CD8-positive, alpha-beta memory T cell (primary cell): ENCODE measurements at regions not wholly inside any gene's neighbourhood (a gene's known extent, or its start where the extent isn't known, plus 50 kb on each side); places are given as distances from the start of the nearest gene placed in this dataset.

Experiments used
- CTCF ChIA-PET: fragments of 350-600 bp; sonication (Branson Sonifier 250); formaldehyde crosslinking; loops from one replicate; lab custom pipeline; 2021; ENCODE audit warnings: antibody characterized with exemption; lab: Charles Lee
- POLR2A ChIA-PET: fragments of 350-600 bp; sonication (Branson Sonifier 250); formaldehyde crosslinking; loops from one replicate; lab custom pipeline; 2021; ENCODE audit warnings: antibody characterized with exemption; lab: Charles Lee
- DNase-seq, 5 donors: peaks; one replicate each; pipeline versions ENCODE4 v3.0.0 to v3.0.0-alpha.2; 2020 to 2022; ENCODE audit warnings: mixed read lengths in 1 of 5
- H3K27ac ChIP-seq: one replicate; pipeline ENCODE4 v1.7.0; 2013; ENCODE audit warnings: low read depth, mild to moderate bottlenecking, low read length, moderate library complexity
- H3K27me3 ChIP-seq: 2 replicates; pipeline ENCODE4 v1.7.0; 2013; ENCODE audit warnings: low read length, mild to moderate bottlenecking; ENCODE audit not compliant: insufficient read depth, poor library complexity, severe bottlenecking
- H3K36me3 ChIP-seq: 2 replicates; pipeline ENCODE4 v1.7.0; 2013; ENCODE audit warnings: mild to moderate bottlenecking, low read length, moderate library complexity; ENCODE audit not compliant: insufficient read depth
- H3K4me1 ChIP-seq: 2 replicates; pipeline ENCODE4 v1.7.0; 2013; ENCODE audit warnings: mild to moderate bottlenecking, low read length, moderate library complexity; ENCODE audit not compliant: insufficient read depth
- H3K4me3 ChIP-seq: 2 replicates; pipeline ENCODE4 v1.7.0; 2013; ENCODE audit warnings: mild to moderate bottlenecking, low read length
- H3K9me3 ChIP-seq: 2 replicates; pipeline ENCODE4 v1.7.0; 2013; ENCODE audit warnings: mild to moderate bottlenecking, low read length
- H3K27ac Mint-ChIP-seq, 8 donors: one replicate each; pipeline ENCODE4 v1.8.0; 2020 to 2021; ENCODE audit warnings: mixed read lengths in 8 of 8, mild to moderate bottlenecking in 6 of 8, inconsistent platforms in 3 of 8, moderate library complexity in 3 of 8
- H3K27me3 Mint-ChIP-seq, 2 donors: one replicate each; pipeline ENCODE4 v1.8.0; 2020 to 2021; ENCODE audit warnings: mixed read lengths in 2 of 2, mild to moderate bottlenecking in 1 of 2, moderate library complexity in 1 of 2
- H3K36me3 Mint-ChIP-seq, 3 donors: one replicate each; pipeline ENCODE4 v1.8.0; 2020 to 2021; ENCODE audit warnings: mixed read lengths in 3 of 3, inconsistent platforms in 1 of 3, mild to moderate bottlenecking in 1 of 3
- H3K4me1 Mint-ChIP-seq, 3 donors: one replicate each; pipeline ENCODE4 v1.8.0; 2020 to 2021; ENCODE audit warnings: mixed read lengths in 3 of 3, inconsistent platforms in 1 of 3, mild to moderate bottlenecking in 1 of 3
- H3K4me3 Mint-ChIP-seq, 7 donors: one replicate each; pipeline ENCODE4 v1.8.0; 2020 to 2021; ENCODE audit warnings: mixed read lengths in 7 of 7, mild to moderate bottlenecking in 6 of 7, moderate library complexity in 4 of 7, inconsistent platforms in 2 of 7
- H3K9me3 Mint-ChIP-seq, 5 donors: one replicate each; pipeline ENCODE4 v1.8.0; 2020 to 2022; ENCODE audit warnings: mixed read lengths in 5 of 5, mild to moderate bottlenecking in 3 of 5, moderate library complexity in 2 of 5, inconsistent platforms in 1 of 5

DNA sequence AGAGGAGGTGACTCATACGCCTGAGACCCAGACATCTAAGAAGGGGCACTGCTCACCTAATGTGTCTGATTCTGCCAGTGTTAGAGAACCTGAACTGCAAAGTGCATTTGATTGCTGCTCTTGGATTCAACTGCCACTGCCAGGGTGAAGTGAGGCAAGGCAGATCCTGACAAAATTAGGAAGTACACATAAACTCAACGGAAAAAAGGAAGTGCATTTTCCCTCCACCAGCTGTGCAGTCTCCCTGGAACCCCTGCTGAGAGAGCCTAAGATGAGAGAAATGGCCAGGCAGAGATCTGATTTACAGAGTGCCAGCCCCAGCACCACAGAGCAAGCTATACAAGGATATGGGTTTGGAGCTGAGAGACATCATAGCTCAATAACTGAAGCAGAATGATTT is 215.3 kb downstream of the SEC23A start:
- Histone ChIP-seq H3K9me3 (no peaks in the 10 kb centered on the region), H3K27me3 (no peaks in the 10 kb centered on the region), H3K27ac (no peak overlapping the region), H3K4me3 (no peak overlapping the region), H3K36me3 (no peaks in the 10 kb centered on the region), H3K4me1 (no peaks in the 10 kb centered on the region)
- POLR2A ChIA-PET, result no interaction called here
- Mint-ChIP-seq H3K4me1 (no peaks in the 10 kb centered on the region), H3K27me3 (peaks cover 3 to 16% of the 10 kb centered on the region in 2 donors), H3K4me3 (no peak overlapping the region), H3K36me3 (no peaks in the 10 kb centered on the region), H3K9me3 (peaks cover 0 to 4% (median 0%) of the 10 kb centered on the region in 5 donors), H3K27ac (no peak overlapping the region)
- DNase-seq, result no peak
- CTCF ChIA-PET, result no interaction called here

- Histone ChIP-seq H3K27me3 (no peaks in the 10 kb centered on the region), H3K27ac (no peak overlapping the region), H3K36me3 (no peaks in the 10 kb centered on the region), H3K9me3 (no peaks in the 10 kb centered on the region), H3K4me1 (no peaks in the 10 kb centered on the region), H3K4me3 (no peak overlapping the region)
- CTCF ChIA-PET, result no interaction called here
- Mint-ChIP-seq H3K27ac (no peak overlapping the region), H3K36me3 (no peaks in the 10 kb centered on the region), H3K27me3 (peaks cover 3 to 10% of the 10 kb centered on the region in 2 donors), H3K4me3 (no peak overlapping the region), H3K9me3 (peaks cover 0 to 4% (median 0%) of the 10 kb centered on the region in 5 donors), H3K4me1 (no peaks in the 10 kb centered on the region)
- no peak for DNase-seq
- POLR2A ChIA-PET, result no interaction called here
These were observed 218.9 kb downstream of the SEC23A start for GRCh38 chr14:38884109-38884508.

DNA sequence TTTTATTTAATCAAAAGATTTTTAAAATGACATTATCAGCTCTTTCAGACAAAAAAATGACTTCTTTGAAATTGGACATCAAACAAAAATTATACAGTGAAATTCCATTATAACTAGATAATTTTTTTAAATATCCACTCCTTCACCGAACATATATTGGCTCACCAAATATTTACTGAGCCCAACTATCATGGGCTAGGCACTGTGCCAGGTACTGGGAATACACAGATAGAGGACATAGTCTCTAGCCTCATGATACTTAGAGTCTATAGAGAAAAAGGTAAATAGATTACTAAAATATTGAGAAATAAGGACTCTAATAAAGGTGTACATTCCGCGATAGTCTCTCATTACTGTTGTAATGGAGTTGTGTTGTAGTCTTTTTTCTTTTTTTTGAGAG is 219.9 kb downstream of the SEC23A start:
- Histone ChIP-seq H3K4me3 (no peak overlapping the region), H3K27me3 (no peaks in the 10 kb centered on the region), H3K27ac (no peak overlapping the region), H3K4me1 (no peaks in the 10 kb centered on the region), H3K9me3 (no peaks in the 10 kb centered on the region), H3K36me3 (no peaks in the 10 kb centered on the region)
- CTCF ChIA-PET, result no interaction called here
- Mint-ChIP-seq H3K27ac (no peak overlapping the region), H3K36me3 (no peaks in the 10 kb centered on the region), H3K4me1 (no peaks in the 10 kb centered on the region), H3K4me3 (no peak overlapping the region), H3K9me3 (peaks cover 0 to 2% (median 0%) of the 10 kb centered on the region in 5 donors), H3K27me3 (peaks cover 3 to 6% of the 10 kb centered on the region in 2 donors)
- DNase-seq, result no peak
- POLR2A ChIA-PET, result no interaction called here

DNA sequence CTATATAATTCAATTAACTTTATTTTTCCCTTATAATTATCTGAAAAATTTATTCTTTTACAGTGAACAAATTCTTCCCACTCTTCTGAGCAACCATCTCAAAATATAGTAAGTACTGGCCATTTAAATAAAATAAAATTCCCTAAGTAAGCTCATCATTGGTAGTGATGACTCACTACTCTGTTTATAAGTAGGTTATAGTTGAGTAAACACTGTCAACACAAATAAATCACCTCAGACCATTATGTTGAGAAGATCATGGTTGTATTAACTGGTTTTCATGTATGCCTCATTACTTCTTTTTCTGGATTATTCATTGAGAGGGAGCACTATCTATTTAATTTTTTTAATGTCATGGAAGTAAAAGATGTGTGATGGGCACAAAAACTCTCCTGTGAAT is 220.5 kb downstream of the SEC23A start:
- ChIA-PET POLR2A (no interaction called here), CTCF (no interaction called here)
- no peaks in the 10 kb centered on the region for H3K27me3 ChIP-seq

DNA sequence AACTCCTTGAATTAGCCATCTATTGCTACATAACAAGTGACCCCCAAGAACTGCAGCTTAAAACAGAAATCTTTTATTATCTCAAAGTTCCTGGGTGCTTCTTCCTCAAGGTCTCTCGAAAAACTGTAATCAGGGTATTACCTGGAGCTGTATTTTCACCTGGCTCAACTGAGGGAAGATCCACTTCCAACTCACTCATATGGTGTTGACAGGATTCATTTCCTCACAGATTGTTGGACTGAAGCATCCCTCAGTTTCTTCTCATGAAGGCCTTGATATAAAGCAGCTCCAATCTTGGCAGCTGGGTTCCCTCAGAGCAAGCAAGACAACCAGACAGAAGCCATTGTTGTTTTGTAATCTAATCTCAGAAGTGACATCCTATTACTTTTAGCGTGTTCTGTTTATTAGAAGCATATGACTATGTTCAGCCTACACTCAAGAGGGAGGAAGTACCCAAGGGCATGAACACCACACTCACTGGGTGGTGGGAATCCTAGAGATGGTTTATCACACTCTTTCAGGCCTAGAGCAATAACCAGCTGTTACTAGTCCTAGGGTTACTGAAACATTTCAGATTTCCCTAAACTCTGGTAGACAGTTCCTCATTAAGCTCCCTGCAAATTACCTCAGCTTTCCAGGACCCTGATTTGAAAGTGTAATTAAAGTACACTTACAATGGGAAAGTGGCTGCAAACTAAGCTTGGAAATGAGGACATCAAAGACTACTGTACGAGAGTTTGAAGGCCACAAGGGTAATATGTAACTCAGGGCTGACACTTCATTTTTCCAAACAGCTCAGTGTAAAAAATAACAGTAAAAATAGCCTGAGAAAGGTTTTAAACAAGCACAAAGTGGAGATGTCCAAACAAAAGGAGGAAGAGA is 222.2 kb downstream of the SEC23A start:
- ChIA-PET CTCF (no interaction called here), POLR2A (no interaction called here)
- H3K36me3 Mint-ChIP-seq, result no peaks in the 10 kb centered on the region
- Histone ChIP-seq H3K4me3 (no peak overlapping the region), H3K4me1 (no peaks in the 10 kb centered on the region), H3K27me3 (no peaks in the 10 kb centered on the region), H3K27ac (no peak overlapping the region), H3K9me3 (no peaks in the 10 kb centered on the region), H3K36me3 (no peaks in the 10 kb centered on the region)
- no peaks in the 10 kb centered on the region for H3K4me1 Mint-ChIP-seq
- no peak for DNase-seq
- H3K27ac Mint-ChIP-seq, result no peak overlapping the region
- H3K4me3 Mint-ChIP-seq, result no peak overlapping the region
- peaks cover 0 to 2% (median 0%) of the 10 kb centered on the region in 5 donors for H3K9me3 Mint-ChIP-seq
- peaks cover 3 to 13% of the 10 kb centered on the region in 2 donors for H3K27me3 Mint-ChIP-seq

More for the DNA sequence above, 220.5 kb downstream of the SEC23A start:
- no peak overlapping the region for H3K4me3 ChIP-seq
- no peaks in the 10 kb centered on the region for H3K36me3 ChIP-seq
- H3K4me1 ChIP-seq, result no peaks in the 10 kb centered on the region
- H3K9me3 ChIP-seq, result no peaks in the 10 kb centered on the region
- no peaks in the 10 kb centered on the region for H3K36me3 Mint-ChIP-seq
- H3K27me3 Mint-ChIP-seq, result peaks cover 3 to 6% of the 10 kb centered on the region in 2 donors
- no peak overlapping the region for H3K27ac Mint-ChIP-seq
- peaks cover 0 to 2% (median 0%) of the 10 kb centered on the region in 5 donors for H3K9me3 Mint-ChIP-seq
- no peak for DNase-seq
- H3K4me3 Mint-ChIP-seq, result no peak overlapping the region
- no peak overlapping the region for H3K27ac ChIP-seq
- H3K4me1 Mint-ChIP-seq, result no peaks in the 10 kb centered on the region

GRCh38 chr14:38877744-38878388 is 225.2 kb downstream of the SEC23A start:
- no peaks in the 10 kb centered on the region for H3K27me3 ChIP-seq
- H3K27ac ChIP-seq, result no peak overlapping the region
- H3K9me3 Mint-ChIP-seq, result peaks cover 0 to 2% (median 0%) of the 10 kb centered on the region in 5 donors
- no peaks in the 10 kb centered on the region for H3K36me3 ChIP-seq
- H3K4me1 Mint-ChIP-seq, result no peaks in the 10 kb centered on the region
- H3K9me3 ChIP-seq, result no peaks in the 10 kb centered on the region
- peaks cover 1 to 13% of the 10 kb centered on the region in 2 donors for H3K27me3 Mint-ChIP-seq
- POLR2A ChIA-PET, result no interaction called here
- no peaks in the 10 kb centered on the region for H3K4me1 ChIP-seq
- no peak overlapping the region for H3K27ac Mint-ChIP-seq
- DNase-seq, result no peak
- no peak overlapping the region for H3K4me3 Mint-ChIP-seq
- CTCF ChIA-PET, result no interaction called here
- no peak overlapping the region for H3K4me3 ChIP-seq
- H3K36me3 Mint-ChIP-seq, result no peaks in the 10 kb centered on the region

DNA sequence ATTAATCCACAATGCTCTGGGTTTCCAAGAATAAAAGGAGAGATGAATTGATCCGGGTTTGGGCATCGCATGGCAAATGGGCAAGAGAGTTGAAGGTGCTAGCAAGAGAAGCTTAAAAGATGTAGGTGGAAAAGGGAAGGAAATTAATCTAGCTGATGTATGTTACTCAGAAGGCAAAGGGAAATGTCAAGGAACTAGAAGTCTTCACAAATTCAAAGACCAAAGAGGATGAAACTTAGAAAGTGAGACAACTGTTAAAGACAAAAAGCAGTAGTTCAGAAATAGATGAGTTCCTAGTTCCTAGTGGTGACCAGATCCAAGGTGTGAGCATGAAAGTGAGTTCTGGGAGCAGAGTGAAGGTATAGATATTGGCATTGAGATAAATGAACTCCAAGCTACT is 228.3 kb downstream of the SEC23A start:
- ChIA-PET POLR2A (no interaction called here), CTCF (no interaction called here)
- H3K27ac Mint-ChIP-seq, result no peak overlapping the region
- H3K27me3 Mint-ChIP-seq, result peaks cover 4 to 10% of the 10 kb centered on the region in 2 donors
- H3K27me3 ChIP-seq, result no peaks in the 10 kb centered on the region
- H3K4me1 Mint-ChIP-seq, result no peaks in the 10 kb centered on the region
- H3K4me1 ChIP-seq, result no peaks in the 10 kb centered on the region
- no peaks in the 10 kb centered on the region for H3K36me3 ChIP-seq
- no peak for DNase-seq
- H3K4me3 ChIP-seq, result no peak overlapping the region
- H3K9me3 Mint-ChIP-seq, result no peaks in the 10 kb centered on the region
- no peak overlapping the region for H3K27ac ChIP-seq
- H3K36me3 Mint-ChIP-seq, result no peaks in the 10 kb centered on the region
- no peaks in the 10 kb centered on the region for H3K9me3 ChIP-seq
- no peak overlapping the region for H3K4me3 Mint-ChIP-seq

DNA sequence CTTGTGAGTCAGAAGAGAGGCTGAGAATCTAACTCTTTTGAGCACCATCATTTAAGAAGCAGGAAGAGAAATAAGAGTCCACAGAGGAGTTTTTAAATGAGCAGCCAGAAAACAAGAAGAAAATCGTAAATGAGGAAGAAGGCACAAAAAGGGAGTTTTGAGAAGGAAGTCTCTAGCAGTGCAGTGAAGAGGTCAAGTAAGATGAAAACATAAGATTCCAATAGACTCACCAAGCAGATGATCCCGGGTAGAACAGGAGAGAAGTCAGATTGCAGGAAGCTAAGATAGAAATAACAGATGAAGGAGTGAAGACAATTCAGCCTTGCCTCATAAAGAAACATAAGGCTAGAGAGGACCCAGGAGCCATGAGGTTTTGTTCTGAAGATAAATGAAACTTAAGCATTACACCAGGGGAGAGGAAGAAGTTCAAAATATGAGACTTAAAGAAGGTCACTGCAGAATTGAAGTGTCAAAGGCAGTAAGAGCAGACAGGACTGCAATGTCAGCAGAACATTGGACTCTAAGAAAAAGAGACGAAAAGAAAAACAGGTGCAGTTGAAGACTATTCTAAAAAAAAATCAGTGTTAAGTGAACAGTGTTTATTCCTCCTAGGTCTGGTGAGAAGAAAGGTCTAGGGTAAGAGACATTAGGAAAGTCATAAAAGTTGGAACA is 229.0 kb downstream of the SEC23A start:
- CTCF ChIA-PET, result no interaction called here
- Histone ChIP-seq H3K4me3 (no peak overlapping the region), H3K9me3 (no peaks in the 10 kb centered on the region), H3K27me3 (no peaks in the 10 kb centered on the region), H3K27ac (no peak overlapping the region), H3K36me3 (no peaks in the 10 kb centered on the region), H3K4me1 (no peaks in the 10 kb centered on the region)
- no peaks in the 10 kb centered on the region for H3K36me3 Mint-ChIP-seq
- no peaks in the 10 kb centered on the region for H3K9me3 Mint-ChIP-seq
- no peak overlapping the region for H3K4me3 Mint-ChIP-seq
- POLR2A ChIA-PET, result no interaction called here
- no peak for DNase-seq
- H3K27ac Mint-ChIP-seq, result no peak overlapping the region
- no peaks in the 10 kb centered on the region for H3K4me1 Mint-ChIP-seq
- H3K27me3 Mint-ChIP-seq, result peaks cover 4 to 6% of the 10 kb centered on the region in 2 donors
